T-cell (primary cell): ENCODE measurements at regions not wholly inside any gene's neighbourhood (a gene's known extent, or its start where the extent isn't known, plus 50 kb on each side); places are given as distances from the start of the nearest gene placed in this dataset.

Experiments used
- ATAC-seq, 4 experiments: fragments of 200-7000 bp in 3 of 4; fragments of 150-1000 bp in 1 of 4; cut with Tn5 transposase; replicated peaks in 1 of 4; 1 replicate in 3 of 4; 2 replicates in 1 of 4; pipeline ENCODE4 v1.10.0; 2021; ENCODE audit warnings: moderate library complexity in 3 of 4, mild to moderate bottlenecking in 2 of 4, moderate number of reproducible peaks in 1 of 4
- CTCF ChIA-PET, 2 donors: fragments of 300-600 bp; sonication (Branson Sonifier 250); formaldehyde crosslinking; loops; one replicate each; lab custom pipeline; 2022; ENCODE audit warnings: antibody characterized with exemption in 2 of 2; lab: Charles Lee
- POLR2A ChIA-PET, 2 donors: fragments of 300-600 bp; sonication (Branson Sonifier 250); formaldehyde crosslinking; loops; one replicate each; lab custom pipeline; 2022; ENCODE audit warnings: antibody characterized with exemption in 2 of 2; lab: Charles Lee
- DNase-seq, 35 experiments: peaks; one replicate each; pipeline versions ENCODE4 v3.0.0 to v3.0.0-alpha.2; 2013 to 2023
- H3K27ac ChIP-seq: one replicate; pipeline ENCODE4 v1.5.1; 2013; ENCODE audit warnings: low read length
- H3K27me3 ChIP-seq, 2 experiments: replicated peaks in 1 of 2; 1 replicate in 1 of 2; 2 replicates in 1 of 2; pipeline versions ENCODE4 v1.6.1 to v1.7.0; 2013; ENCODE audit warnings: low read length in 1 of 2, mixed read lengths in 1 of 2; ENCODE audit not compliant: control insufficient read depth in 2 of 2, insufficient read depth in 2 of 2; ENCODE audit errors: extremely low read depth in 1 of 2
- H3K36me3 ChIP-seq, 2 donors: 1 replicate in 1 of 2; 2 replicates in 1 of 2; pipeline versions ENCODE4 v1.6.1 to v1.7.0; 2013; ENCODE audit warnings: low read length in 1 of 2; ENCODE audit not compliant: control insufficient read depth in 2 of 2, insufficient read depth in 1 of 2; ENCODE audit errors: extremely low read depth in 1 of 2
- H3K4me1 ChIP-seq, 2 experiments: 1 replicate in 1 of 2; 2 replicates in 1 of 2; pipeline versions ENCODE4 v1.6.1 to v1.7.0; 2013; ENCODE audit warnings: low read length in 2 of 2, mixed read lengths in 1 of 2; ENCODE audit not compliant: insufficient read depth in 2 of 2, control insufficient read depth in 1 of 2; ENCODE audit errors: extremely low read depth in 1 of 2
- H3K4me3 ChIP-seq, 2 donors: 1 replicate in 1 of 2; 2 replicates in 1 of 2; pipeline versions ENCODE4 v1.5.1 to v1.7.0; 2013; ENCODE audit warnings: mild to moderate bottlenecking in 2 of 2, low read length in 1 of 2, moderate library complexity in 1 of 2; ENCODE audit not compliant: control insufficient read depth in 1 of 2; ENCODE audit errors: extremely low read depth in 1 of 2
- H3K9me3 ChIP-seq: 2 replicates; pipeline ENCODE4 v1.7.0; 2013
- H3K27ac Mint-ChIP-seq, 2 donors: one replicate each; pipeline ENCODE4 v1.8.0; 2020 to 2021; ENCODE audit warnings: mild to moderate bottlenecking in 2 of 2, mixed read lengths in 2 of 2
- H3K27me3 Mint-ChIP-seq, 2 donors: one replicate each; pipeline ENCODE4 v1.8.0; 2021 to 2022; ENCODE audit warnings: mixed read lengths in 2 of 2
- H3K36me3 Mint-ChIP-seq: one replicate; pipeline ENCODE4 v1.8.0; 2021; ENCODE audit warnings: mixed read lengths
- H3K4me1 Mint-ChIP-seq, 3 donors: one replicate each; pipeline ENCODE4 v1.8.0; 2020 to 2022; ENCODE audit warnings: mixed read lengths in 3 of 3, mild to moderate bottlenecking in 1 of 3
- H3K4me3 Mint-ChIP-seq, 3 donors: one replicate each; pipeline ENCODE4 v1.8.0; 2020 to 2022; ENCODE audit warnings: mild to moderate bottlenecking in 3 of 3, mixed read lengths in 3 of 3, moderate library complexity in 3 of 3
- H3K9me3 Mint-ChIP-seq, 3 donors: one replicate each; pipeline ENCODE4 v1.8.0; 2020 to 2022; ENCODE audit warnings: mixed read lengths in 3 of 3
- WGBS: methylation state at CpG from one replicate; pipeline ENCODE4 v1.1.5; 2013; ENCODE audit warnings: missing lambda C conversion rate; ENCODE audit not compliant: insufficient coverage; 5-methylcytosine and 5-hydroxymethylcytosine counted together

DNA sequence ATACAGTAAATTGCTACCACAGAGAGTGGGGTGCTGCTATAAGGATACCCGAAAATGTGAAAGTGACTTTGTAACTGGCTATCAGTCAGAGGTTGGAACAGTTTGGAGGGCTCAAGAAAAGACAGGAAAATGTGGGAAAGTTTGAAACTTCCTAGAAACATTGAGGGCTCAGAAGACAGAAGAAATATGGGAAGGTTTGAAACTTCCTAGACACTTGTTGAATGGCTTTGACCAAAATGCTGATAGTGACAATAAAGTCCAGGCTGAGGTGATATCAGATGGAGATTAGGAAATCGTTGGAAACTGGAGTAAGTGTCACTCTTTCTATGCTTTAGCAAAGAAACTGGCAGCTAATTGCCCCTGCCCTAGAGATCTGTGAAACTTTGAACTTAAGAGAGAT is 1158.6 kb upstream of the CDH6 start:
- H3K27me3 Mint-ChIP-seq = no peaks in the 10 kb centered on the region
- no peak overlapping the region for H3K4me3 ChIP-seq
- no peak for DNase-seq
- H3K4me1 Mint-ChIP-seq = no peaks in the 10 kb centered on the region
- no peaks in the 10 kb centered on the region for H3K36me3 ChIP-seq
- ChIA-PET POLR2A (no interaction called here), CTCF (no interaction called here)
- 52% methylated on average over 2 of the region's 2 CpGs for WGBS
- no peaks in the 10 kb centered on the region for H3K36me3 Mint-ChIP-seq
- ATAC-seq = no peak
- no peak overlapping the region for H3K4me3 Mint-ChIP-seq
- H3K9me3 ChIP-seq = no peaks in the 10 kb centered on the region
- no peak overlapping the region for H3K27ac Mint-ChIP-seq
- peaks cover 9 to 13% (median 11%) of the 10 kb centered on the region in 3 donors for H3K9me3 Mint-ChIP-seq
- H3K27me3 ChIP-seq = no peaks in the 10 kb centered on the region
- no peaks in the 10 kb centered on the region for H3K4me1 ChIP-seq
- H3K27ac ChIP-seq = no peak overlapping the region

DNA sequence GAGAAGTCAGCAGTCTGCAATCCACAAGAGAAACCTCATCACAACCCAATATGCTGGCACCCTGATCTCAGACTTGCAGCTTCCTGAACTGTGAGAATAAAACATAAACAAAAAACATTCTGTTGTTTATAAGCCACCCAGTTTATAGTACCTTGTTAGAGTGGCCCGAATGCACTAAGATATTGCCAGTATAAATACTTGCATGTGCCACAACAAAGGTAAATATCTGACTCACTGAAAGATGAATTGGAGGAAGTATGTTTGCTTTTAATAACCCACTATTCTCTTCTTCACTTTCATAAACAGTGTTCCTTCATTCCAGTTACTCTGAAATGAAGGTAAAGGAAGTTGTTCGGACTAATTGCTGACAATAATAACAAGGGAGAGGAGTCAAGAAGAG is 1163.4 kb upstream of the CDH6 start:
- Mint-ChIP-seq H3K36me3 (no peaks in the 10 kb centered on the region), H3K4me3 (no peak overlapping the region), H3K27ac (no peak overlapping the region), H3K9me3 (peaks cover 12 to 21% (median 16%) of the 10 kb centered on the region in 3 donors), H3K4me1 (no peaks in the 10 kb centered on the region), H3K27me3 (no peaks in the 10 kb centered on the region)
- ChIA-PET POLR2A (no interaction called here), CTCF (no interaction called here)
- no CpG with 5 or more reads among the region's 2 CpGs for WGBS
- Histone ChIP-seq H3K9me3 (no peaks in the 10 kb centered on the region), H3K27me3 (no peaks in the 10 kb centered on the region), H3K27ac (no peak overlapping the region), H3K36me3 (no peaks in the 10 kb centered on the region), H3K4me1 (no peaks in the 10 kb centered on the region), H3K4me3 (no peak overlapping the region)
- ATAC-seq (no peak), DNase-seq (no peak)

DNA sequence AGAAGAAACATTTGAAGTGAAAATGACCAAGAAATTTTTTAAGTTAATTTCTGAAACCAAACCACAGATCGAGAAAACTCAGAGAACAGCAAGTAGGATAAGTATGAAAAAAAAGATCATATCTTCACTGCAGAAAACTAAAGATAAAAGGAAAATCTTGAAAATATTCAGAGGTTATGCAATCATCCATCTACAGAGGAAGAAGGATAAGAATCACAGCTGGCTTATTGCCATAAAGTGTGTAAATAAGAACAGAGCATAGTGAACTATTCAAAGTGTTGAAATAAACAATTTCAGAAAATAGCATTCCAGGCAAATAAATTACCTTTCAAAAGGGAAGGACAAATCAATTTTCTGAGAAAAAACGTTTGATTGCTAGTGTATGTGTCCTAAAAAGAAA is 1191.7 kb upstream of the CDH6 start:
- Mint-ChIP-seq H3K4me3 (no peak overlapping the region), H3K27me3 (no peaks in the 10 kb centered on the region), H3K27ac (no peak overlapping the region), H3K4me1 (no peaks in the 10 kb centered on the region), H3K9me3 (peaks cover 4 to 47% (median 29%) of the 10 kb centered on the region in 3 donors), H3K36me3 (no peaks in the 10 kb centered on the region)
- CTCF ChIA-PET = no interaction called here
- Histone ChIP-seq H3K4me1 (no peaks in the 10 kb centered on the region), H3K9me3 (no peaks in the 10 kb centered on the region), H3K27ac (no peak overlapping the region), H3K27me3 (no peaks in the 10 kb centered on the region), H3K36me3 (no peaks in the 10 kb centered on the region), H3K4me3 (no peak overlapping the region)
- ATAC-seq = no peak
- no peak for DNase-seq
- POLR2A ChIA-PET = no interaction called here
- WGBS = no CpG with 5 or more reads among the region's 2 CpGs

DNA sequence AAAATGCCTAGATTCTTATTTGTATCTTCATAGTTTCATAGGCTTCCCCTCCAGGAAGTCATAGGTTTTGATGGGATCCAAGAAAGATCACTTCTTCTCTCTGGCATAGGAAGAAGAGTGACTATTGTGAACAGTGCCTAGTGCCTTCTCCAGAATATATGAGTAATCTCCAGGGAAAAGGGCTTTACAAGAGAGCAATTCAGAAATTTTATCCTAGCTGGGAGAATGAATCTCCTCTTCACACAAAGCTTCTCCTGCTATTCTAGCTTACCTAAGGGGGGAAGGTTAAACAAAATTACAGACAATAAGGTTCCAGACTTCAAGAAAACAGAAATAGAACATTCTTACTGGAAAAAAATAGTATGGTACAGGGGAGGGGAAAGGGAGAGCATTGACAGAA is 1193.3 kb upstream of the CDH6 start:
- ChIA-PET POLR2A (no interaction called here), CTCF (no interaction called here)
- Histone ChIP-seq H3K27me3 (no peaks in the 10 kb centered on the region), H3K4me1 (no peaks in the 10 kb centered on the region), H3K4me3 (no peak overlapping the region), H3K27ac (no peak overlapping the region), H3K9me3 (no peaks in the 10 kb centered on the region), H3K36me3 (no peaks in the 10 kb centered on the region)
- no peak for ATAC-seq
- no peak for DNase-seq
- Mint-ChIP-seq H3K36me3 (no peaks in the 10 kb centered on the region), H3K4me3 (no peak overlapping the region), H3K9me3 (peaks cover 4 to 39% (median 25%) of the 10 kb centered on the region in 3 donors), H3K27me3 (no peaks in the 10 kb centered on the region), H3K27ac (no peak overlapping the region), H3K4me1 (no peaks in the 10 kb centered on the region)

DNA sequence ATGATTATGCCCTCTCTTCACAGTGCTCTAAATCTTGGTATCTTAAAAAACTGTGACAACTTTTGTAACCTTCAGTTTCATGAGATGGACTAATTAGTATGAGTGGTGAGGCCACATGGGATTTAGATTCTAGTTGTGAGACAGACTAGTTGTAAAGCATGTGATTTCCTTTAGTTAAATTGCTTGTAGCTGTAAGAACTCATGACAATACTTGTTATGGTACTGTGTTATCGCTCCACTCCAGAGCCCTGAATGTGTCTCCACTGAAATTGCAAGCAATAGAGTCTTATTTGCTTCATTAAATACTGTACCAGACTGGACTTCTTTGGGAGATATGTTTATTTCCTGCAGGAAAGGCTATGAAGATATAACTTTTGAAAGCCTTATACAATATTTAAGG is 1198.3 kb upstream of the CDH6 start:
- H3K4me3 Mint-ChIP-seq = no peak overlapping the region
- H3K9me3 ChIP-seq = no peaks in the 10 kb centered on the region
- no peak overlapping the region for H3K27ac ChIP-seq
- DNase-seq = no peak
- H3K36me3 Mint-ChIP-seq = no peaks in the 10 kb centered on the region
- H3K4me1 ChIP-seq = no peaks in the 10 kb centered on the region
- no peaks in the 10 kb centered on the region for H3K4me1 Mint-ChIP-seq
- no peaks in the 10 kb centered on the region for H3K36me3 ChIP-seq
- no peaks in the 10 kb centered on the region for H3K27me3 ChIP-seq
- no peaks in the 10 kb centered on the region for H3K27me3 Mint-ChIP-seq
- ChIA-PET CTCF (no interaction called here), POLR2A (no interaction called here)
- ATAC-seq = no peak
- no CpG with 5 or more reads among the region's 1 CpG for WGBS
- H3K27ac Mint-ChIP-seq = no peak overlapping the region
- no peak overlapping the region for H3K4me3 ChIP-seq
- H3K9me3 Mint-ChIP-seq = peaks cover 8 to 24% (median 12%) of the 10 kb centered on the region in 3 donors

DNA sequence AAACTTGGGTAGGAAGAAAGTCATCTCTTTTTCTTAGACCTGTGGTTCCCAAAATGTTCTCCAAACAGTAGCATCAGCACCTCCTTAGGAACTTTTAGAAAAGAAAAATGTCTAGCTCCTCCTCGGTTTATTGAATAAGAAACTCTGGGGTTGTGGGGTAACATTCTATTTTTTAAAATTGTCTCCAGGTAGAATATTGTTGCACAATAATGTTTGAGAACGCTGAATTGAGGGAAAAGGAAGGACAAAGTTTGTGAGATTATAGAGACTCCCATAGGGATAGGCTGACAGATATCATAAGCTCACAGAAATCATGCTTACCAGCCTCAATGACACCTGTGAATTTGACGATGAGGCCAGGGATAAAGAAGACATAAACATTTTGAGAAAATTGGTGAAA is 1199.0 kb upstream of the CDH6 start:
- Mint-ChIP-seq H3K27ac (no peak overlapping the region), H3K27me3 (no peaks in the 10 kb centered on the region), H3K4me3 (no peak overlapping the region), H3K4me1 (no peaks in the 10 kb centered on the region), H3K36me3 (no peaks in the 10 kb centered on the region), H3K9me3 (peaks cover 12 to 26% (median 14%) of the 10 kb centered on the region in 3 donors)
- H3K9me3 ChIP-seq = no peaks in the 10 kb centered on the region
- H3K27ac ChIP-seq = no peak overlapping the region
- DNase-seq = no peak
- H3K27me3 ChIP-seq = no peaks in the 10 kb centered on the region
- H3K36me3 ChIP-seq = no peaks in the 10 kb centered on the region
- H3K4me1 ChIP-seq = no peaks in the 10 kb centered on the region
- ATAC-seq = no peak
- 50% methylated on average over 1 of the region's 3 CpGs for WGBS
- ChIA-PET CTCF (no interaction called here), POLR2A (no interaction called here)
- H3K4me3 ChIP-seq = no peak overlapping the region

DNA sequence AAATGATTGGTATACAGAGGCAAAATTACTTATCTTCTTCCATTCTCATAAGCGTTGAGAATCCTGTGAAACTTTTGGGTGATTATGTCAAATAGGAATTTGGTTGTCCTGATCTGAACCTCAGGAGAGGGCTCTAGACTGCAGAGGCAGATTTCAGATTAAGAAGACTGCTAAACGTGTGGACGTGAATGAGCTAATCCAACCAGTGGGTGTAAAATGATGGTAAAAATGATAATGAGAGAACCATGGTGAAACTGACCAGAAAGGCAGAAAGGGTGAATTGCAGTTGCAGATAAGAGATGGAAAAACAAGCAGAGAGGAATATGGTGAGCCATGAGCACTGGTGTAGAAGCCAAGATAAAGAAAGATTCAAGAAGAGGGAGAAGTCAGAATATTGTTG is 1200.2 kb upstream of the CDH6 start:
- H3K4me3 Mint-ChIP-seq = no peak overlapping the region
- H3K27ac Mint-ChIP-seq = no peak overlapping the region
- no peaks in the 10 kb centered on the region for H3K36me3 Mint-ChIP-seq
- POLR2A ChIA-PET = no interaction called here
- H3K9me3 Mint-ChIP-seq = peaks cover 12 to 21% (median 13%) of the 10 kb centered on the region in 3 donors
- H3K9me3 ChIP-seq = no peaks in the 10 kb centered on the region
- ATAC-seq (no peak), DNase-seq (no peak)
- no peaks in the 10 kb centered on the region for H3K4me1 ChIP-seq
- H3K36me3 ChIP-seq = no peaks in the 10 kb centered on the region
- WGBS = 81% methylated on average over 2 of the region's 3 CpGs
- no peak overlapping the region for H3K4me3 ChIP-seq
- no peaks in the 10 kb centered on the region for H3K27me3 ChIP-seq
- H3K4me1 Mint-ChIP-seq = no peaks in the 10 kb centered on the region
- H3K27ac ChIP-seq = no peak overlapping the region
- no peaks in the 10 kb centered on the region for H3K27me3 Mint-ChIP-seq
- CTCF ChIA-PET = no interaction called here
